GM23248 (cell line): ENCODE measurements at regions not wholly inside any gene's neighbourhood (a gene's known extent, or its start where the extent isn't known, plus 50 kb on each side); places are given as distances from the start of the nearest gene placed in this dataset.

ENCODE experiments used
- DNase-seq: peaks from one replicate; pipeline ENCODE4 v3.0.0-alpha.2; 2015
- H2AFZ ChIP-seq: fragments of 200-600 bp; sonication (generic); 2 replicates; pipeline ENCODE4 v1.6.1; 2016; ENCODE audit warnings: antibody characterized with exemption
- H3F3A ChIP-seq: fragments of 200-600 bp; sonication (generic); 2 replicates; pipeline ENCODE4 v1.6.1; 2016; ENCODE audit warnings: mild to moderate bottlenecking, antibody characterized with exemption, mixed run types; ENCODE audit not compliant: insufficient read depth
- H3K27ac ChIP-seq: fragments of 200-600 bp; sonication (generic); 2 replicates; pipeline ENCODE4 v1.5.1; 2016; ENCODE audit warnings: mild to moderate bottlenecking
- H3K27me3 ChIP-seq: fragments of 200-600 bp; sonication (generic); replicated peaks from 2 replicates; pipeline ENCODE4 v1.6.1; 2016; ENCODE audit warnings: mild to moderate bottlenecking; ENCODE audit not compliant: insufficient read depth
- H3K36me3 ChIP-seq: fragments of 200-600 bp; sonication (generic); 2 replicates; pipeline ENCODE4 v1.6.1; 2016; ENCODE audit warnings: low read depth, mild to moderate bottlenecking
- H3K4me1 ChIP-seq: fragments of 200-600 bp; sonication (generic); 2 replicates; pipeline ENCODE4 v1.6.1; 2016; ENCODE audit warnings: mild to moderate bottlenecking; ENCODE audit not compliant: insufficient read depth
- H3K4me2 ChIP-seq: fragments of 200-600 bp; sonication (generic); one replicate; pipeline ENCODE4 v1.6.1; 2016; ENCODE audit warnings: mild to moderate bottlenecking; ENCODE audit not compliant: unreplicated experiment
- H3K4me3 ChIP-seq: fragments of 200-600 bp; sonication (generic); 2 replicates; pipeline ENCODE4 v1.5.1; 2016; ENCODE audit warnings: mild to moderate bottlenecking
- H3K79me2 ChIP-seq: fragments of 200-600 bp; sonication (generic); 2 replicates; pipeline ENCODE4 v1.6.1; 2016; ENCODE audit warnings: mild to moderate bottlenecking; ENCODE audit not compliant: insufficient read depth
- H3K9ac ChIP-seq: fragments of 200-600 bp; sonication (generic); 2 replicates; pipeline ENCODE4 v1.6.1; 2016; ENCODE audit warnings: mild to moderate bottlenecking
- H3K9me2 ChIP-seq: fragments of 200-600 bp; sonication (generic); 2 replicates; pipeline ENCODE4 v1.6.1; 2016; ENCODE audit warnings: mixed run types, mild to moderate bottlenecking, moderate library complexity; ENCODE audit not compliant: insufficient read depth
- H3K9me3 ChIP-seq: fragments of 200-600 bp; sonication (generic); one replicate; pipeline ENCODE4 v1.6.1; 2017; ENCODE audit warnings: low read depth
- H4K20me1 ChIP-seq: fragments of 200-600 bp; sonication (generic); 2 replicates; pipeline ENCODE4 v1.6.0; 2016; ENCODE audit not compliant: insufficient read depth
- EZH2 ChIP-seq: fragments of 200-600 bp; sonication (generic); IDR thresholded peaks from 2 replicates; pipeline ENCODE4 v1.6.1; 2018; ENCODE audit warnings: antibody characterized with exemption, mild to moderate bottlenecking; ENCODE audit not compliant: insufficient read depth, poor library complexity, severe bottlenecking
- EZH2phosphoT487 ChIP-seq: fragments of 200-600 bp; sonication (generic); IDR thresholded peaks from 2 replicates; pipeline ENCODE4 v1.6.1; 2018; ENCODE audit warnings: antibody characterized with exemption, moderate library complexity, mild to moderate bottlenecking, low read depth; ENCODE audit not compliant: insufficient read depth
- WGBS, 2 experiments: methylation state at CpG; one replicate each; pipeline ENCODE4 v1.1.6; 2015 to 2017; ENCODE audit warnings: low lambda C conversion rate in 2 of 2, low coverage in 1 of 2; ENCODE audit errors: missing lambda C conversion rate in 2 of 2; 5-methylcytosine and 5-hydroxymethylcytosine counted together
- in situ Hi-C: fragments of 300-500 bp; cut with MboI; formaldehyde crosslinking; loops from 2 replicates; pipeline ENCODE4 v1.15.0; 2020

- Histone ChIP-seq H3K27me3 (no peaks in the 10 kb centered on the region), H4K20me1 (no peaks in the 10 kb centered on the region), H3K4me3 (no peak overlapping the region), H3K79me2 (no peaks in the 10 kb centered on the region), H3K4me1 (no peaks in the 10 kb centered on the region), H3K9me3 (no peaks in the 10 kb centered on the region), H3K9me2 (no peaks in the 10 kb centered on the region), H3K4me2 (no peak overlapping the region), H2AFZ (no peak overlapping the region), H3K36me3 (no peaks in the 10 kb centered on the region), H3F3A (no peaks in the 10 kb centered on the region), H3K9ac (no peak overlapping the region), H3K27ac (no peak overlapping the region)
- TF ChIP-seq EZH2 (no peak), EZH2phosphoT487 (no peak)
- WGBS, 2 experiments = 50 to 55% methylated on average over 1 of the region's 1 CpG
- in situ Hi-C loops = no loop called here
- no peak for DNase-seq
These were observed 655.2 kb downstream of the HDGFL1 start for GRCh38 chr6:23224540-23224939.

GRCh38 chr6:23228439-23229024 lies 659.2 kb downstream of the HDGFL1 start:
- peak; percentile 3 for DNase-seq
- H3K4me2 ChIP-seq = no peak overlapping the region
- H2AFZ ChIP-seq = no peak overlapping the region
- no peak overlapping the region for H3K27ac ChIP-seq
- no peaks in the 10 kb centered on the region for H3K9me2 ChIP-seq
- H4K20me1 ChIP-seq = no peaks in the 10 kb centered on the region
- H3F3A ChIP-seq = no peaks in the 10 kb centered on the region
- TF ChIP-seq EZH2 = no peak
- no peak for TF ChIP-seq EZH2phosphoT487
- no peaks in the 10 kb centered on the region for H3K9me3 ChIP-seq
- H3K4me1 ChIP-seq = no peaks in the 10 kb centered on the region
- H3K36me3 ChIP-seq = no peaks in the 10 kb centered on the region
- 55 to 59% methylated on average over 11 of the region's 11 CpGs for WGBS, 2 experiments
- in situ Hi-C loops = no loop called here
- H3K9ac ChIP-seq = no peak overlapping the region
- no peak overlapping the region for H3K4me3 ChIP-seq
- no peaks in the 10 kb centered on the region for H3K79me2 ChIP-seq
- H3K27me3 ChIP-seq = no peaks in the 10 kb centered on the region

GRCh38 chr6:23243854-23244253 lies 674.5 kb downstream of the HDGFL1 start:
- Histone ChIP-seq H3K27me3 (no peaks in the 10 kb centered on the region), H4K20me1 (no peaks in the 10 kb centered on the region), H3K9me3 (no peaks in the 10 kb centered on the region), H3K27ac (no peak overlapping the region), H3K4me1 (no peaks in the 10 kb centered on the region), H2AFZ (no peak overlapping the region), H3K36me3 (no peaks in the 10 kb centered on the region), H3K9ac (no peak overlapping the region), H3K9me2 (no peaks in the 10 kb centered on the region), H3K4me3 (no peak overlapping the region), H3K79me2 (no peaks in the 10 kb centered on the region), H3F3A (no peaks in the 10 kb centered on the region), H3K4me2 (no peak overlapping the region)
- DNase-seq = no peak
- no peak for TF ChIP-seq EZH2phosphoT487
- no peak for TF ChIP-seq EZH2
- in situ Hi-C loops = no loop called here
- 49 to 57% methylated on average over 5 of the region's 5 CpGs for WGBS, 2 experiments

- no peak overlapping the region for H3K4me3 ChIP-seq
- DNase-seq = peak; percentile 42
- H3K36me3 ChIP-seq = no peaks in the 10 kb centered on the region
- in situ Hi-C loops = no loop called here
- H3F3A ChIP-seq = no peaks in the 10 kb centered on the region
- H3K4me2 ChIP-seq = no peak overlapping the region
- no peaks in the 10 kb centered on the region for H4K20me1 ChIP-seq
- no peak for TF ChIP-seq EZH2
- no peak for TF ChIP-seq EZH2phosphoT487
- H3K9me2 ChIP-seq = no peaks in the 10 kb centered on the region
- H3K9me3 ChIP-seq = no peaks in the 10 kb centered on the region
- no peak overlapping the region for H3K9ac ChIP-seq
- no peak overlapping the region for H2AFZ ChIP-seq
- H3K27me3 ChIP-seq = no peaks in the 10 kb centered on the region
- no peaks in the 10 kb centered on the region for H3K79me2 ChIP-seq
- H3K27ac ChIP-seq = no peak overlapping the region
- H3K4me1 ChIP-seq = no peaks in the 10 kb centered on the region
These were observed 674.9 kb downstream of the HDGFL1 start for GRCh38 chr6:23244300-23244699.

- no peaks in the 10 kb centered on the region for H3K4me1 ChIP-seq
- no peaks in the 10 kb centered on the region for H3K36me3 ChIP-seq
- no peaks in the 10 kb centered on the region for H4K20me1 ChIP-seq
- H3K79me2 ChIP-seq = no peaks in the 10 kb centered on the region
- no peaks in the 10 kb centered on the region for H3K9me2 ChIP-seq
- no peaks in the 10 kb centered on the region for H3F3A ChIP-seq
- H3K9ac ChIP-seq = no peak overlapping the region
- in situ Hi-C loops = no loop called here
- no peaks in the 10 kb centered on the region for H3K9me3 ChIP-seq
- DNase-seq = peak; percentile 19
- no peak overlapping the region for H3K27ac ChIP-seq
- H3K4me3 ChIP-seq = no peak overlapping the region
- H2AFZ ChIP-seq = no peak overlapping the region
- H3K27me3 ChIP-seq = no peaks in the 10 kb centered on the region
- H3K4me2 ChIP-seq = no peak overlapping the region
- TF ChIP-seq EZH2 (no peak), EZH2phosphoT487 (no peak)
These were observed 676.2 kb downstream of the HDGFL1 start for GRCh38 chr6:23245572-23245971.
